Cardiac fibroblast (primary cell): ENCODE measurements at regions not wholly inside any gene's neighbourhood (a gene's known extent, or its start where the extent isn't known, plus 50 kb on each side); places are given as distances from the start of the nearest gene placed in this dataset.

Experiments used
- DNase-seq, 2 donors: peaks; one replicate each; pipeline versions ENCODE4 v3.0.0 to v3.0.0-alpha.2; 2010; ENCODE audit warnings: low read depth in 2 of 2
- H3K4me3 ChIP-seq, 2 donors: replicated peaks in 1 of 2; 1 replicate in 1 of 2; 2 replicates in 1 of 2; pipeline ENCODE4 v1.5.1; 2011; ENCODE audit warnings: low read depth in 2 of 2, low read length in 2 of 2, mild to moderate bottlenecking in 2 of 2, moderate library complexity in 1 of 2
- CTCF ChIP-seq: IDR thresholded peaks from one replicate; pipeline ENCODE4 v1.5.1; 2011; ENCODE audit warnings: low read depth, mild to moderate bottlenecking, low read length, inconsistent platforms

GRCh38 chr4:66667249-66667648 lies 878.1 kb downstream of the CENPC start:
- H3K4me3 ChIP-seq, result no peak overlapping the region
- DNase-seq, result no peak
- TF ChIP-seq CTCF, result no peak

GRCh38 chr4:66662620-66663019 lies 882.7 kb downstream of the CENPC start:
- TF ChIP-seq CTCF, result no peak
- no peak overlapping the region for H3K4me3 ChIP-seq
- no peak for DNase-seq

GRCh38 chr4:66658809-66659208 lies 886.5 kb downstream of the CENPC start:
- H3K4me3 ChIP-seq, result no peak overlapping the region
- no peak for DNase-seq
- no peak for TF ChIP-seq CTCF

GRCh38 chr4:66655505-66655904 lies 889.8 kb downstream of the CENPC start:
- DNase-seq, result no peak
- no peak for TF ChIP-seq CTCF
- no peak overlapping the region for H3K4me3 ChIP-seq

- DNase-seq, result peak in 1 of 2 donors; percentile 34
- no peak for TF ChIP-seq CTCF
- no peak overlapping the region for H3K4me3 ChIP-seq
Observed at GRCh38 chr4:66653937-66654336, 891.4 kb downstream of the CENPC start.

GRCh38 chr4:66649236-66649635 lies 896.1 kb downstream of the CENPC start:
- H3K4me3 ChIP-seq, result no peak overlapping the region
- TF ChIP-seq CTCF, result no peak
- no peak for DNase-seq

- H3K4me3 ChIP-seq, result no peak overlapping the region
- no peak for TF ChIP-seq CTCF
Observed at GRCh38 chr4:66647926-66648325, 897.4 kb downstream of the CENPC start.

More at GRCh38 chr4:66647926-66648325, 897.4 kb downstream of the CENPC start:
- no peak for DNase-seq
